ENCODE measurements at regions not wholly inside any gene's neighbourhood (a gene's known extent, or its start where the extent isn't known, plus 50 kb on each side); places are given as distances from the start of the nearest gene placed in this dataset.

GRCh38 chr5:79853028-79853427 lies 138.0 kb downstream of the MTX3 start:
- TF ChIP-seq CTCF (IDR thresholded peaks at IDR 0.05) (no peak), POLR2AphosphoS5 (IDR thresholded peaks at IDR 0.05) (no peak), POLR2A (IDR thresholded peaks at IDR 0.05) (no peak)

All from breast epithelium (tissue), 3 donors.